Central memory CD8-positive, alpha-beta T cell (primary cell): ENCODE measurements at regions not wholly inside any gene's neighbourhood (a gene's known extent, or its start where the extent isn't known, plus 50 kb on each side); places are given as distances from the start of the nearest gene placed in this dataset.

Source experiments
- ATAC-seq: fragments of 150-1000 bp; cut with Tn5 transposase; replicated peaks from 2 replicates; pipeline ENCODE4 v1.10.0; 2022; ENCODE audit warnings: mild to moderate bottlenecking, moderate FRiP score, moderate number of reproducible peaks; ENCODE audit not compliant: poor library complexity, severe bottlenecking; ENCODE audit errors: extremely low read depth
- DNase-seq, 2 donors: peaks; one replicate each; pipeline ENCODE4 v3.0.0; 2021; ENCODE audit warnings: low spot score in 2 of 2
- H3K27ac Mint-ChIP-seq: one replicate; pipeline ENCODE4 v1.8.0; 2022; ENCODE audit warnings: low read depth, mild to moderate bottlenecking, moderate library complexity, mixed read lengths
- H3K27me3 Mint-ChIP-seq: one replicate; pipeline ENCODE4 v1.8.0; 2022; ENCODE audit warnings: mixed read lengths
- H3K36me3 Mint-ChIP-seq: one replicate; pipeline ENCODE4 v1.8.0; 2022; ENCODE audit warnings: mild to moderate bottlenecking, moderate library complexity, mixed read lengths; ENCODE audit not compliant: insufficient read depth
- H3K4me1 Mint-ChIP-seq: one replicate; pipeline ENCODE4 v1.8.0; 2022; ENCODE audit warnings: mixed read lengths
- H3K4me3 Mint-ChIP-seq: one replicate; pipeline ENCODE4 v1.8.0; 2022; ENCODE audit warnings: mild to moderate bottlenecking, moderate library complexity, mixed read lengths
- H3K9me3 Mint-ChIP-seq: one replicate; pipeline ENCODE4 v1.8.0; 2022; ENCODE audit warnings: mixed read lengths

- DNase-seq (no peak), ATAC-seq (no peak)
- Mint-ChIP-seq H3K27me3 (no peaks in the 10 kb centered on the region), H3K27ac (no peak overlapping the region), H3K4me3 (no peak overlapping the region), H3K4me1 (no peaks in the 10 kb centered on the region), H3K36me3 (no peaks in the 10 kb centered on the region), H3K9me3 (peaks cover 23% of the 10 kb centered on the region)
These were observed 816.9 kb downstream of the CDH11 start for GRCh38 chr16:64304951-64305350.

GRCh38 chr16:64304396-64304795 lies 817.5 kb downstream of the CDH11 start:
- no peaks in the 10 kb centered on the region for H3K4me1 Mint-ChIP-seq

DNA sequence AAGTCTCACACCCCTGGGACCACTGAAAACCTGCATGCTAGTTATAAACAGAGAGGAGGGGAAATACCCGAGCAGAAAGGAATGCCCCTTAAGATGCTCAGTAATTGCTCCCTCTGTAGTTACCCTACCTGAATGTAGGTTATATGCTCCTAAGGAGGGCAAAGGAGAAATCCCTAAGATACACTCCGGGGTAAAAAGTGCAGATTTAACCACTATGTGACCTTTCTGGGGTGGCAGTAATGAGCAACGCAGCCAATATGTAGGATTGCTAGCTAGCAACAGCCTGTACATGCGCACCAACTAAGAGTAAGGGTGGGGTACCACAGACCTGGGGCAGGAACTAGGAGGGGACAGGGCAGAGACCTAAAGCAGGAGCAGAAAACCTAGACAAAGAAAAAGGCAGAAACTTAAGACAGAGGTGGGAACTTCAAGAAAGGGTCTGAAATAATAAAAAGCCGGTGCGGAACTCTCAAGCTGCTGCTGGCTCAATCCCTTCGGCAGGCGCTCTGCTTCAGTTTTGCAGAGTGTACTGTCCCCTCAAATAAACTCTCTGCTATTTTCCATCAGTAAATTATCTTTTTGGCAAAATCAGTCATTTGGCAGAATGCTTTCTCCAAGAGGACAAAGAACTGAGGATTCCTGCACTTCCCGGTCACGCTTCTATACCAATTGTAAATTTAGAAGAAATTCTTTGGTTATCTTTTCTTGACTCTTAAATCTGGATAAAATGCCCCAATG lies 823.8 kb downstream of the CDH11 start:
- Mint-ChIP-seq H3K4me1 (no peaks in the 10 kb centered on the region), H3K9me3 (peaks cover 13% of the 10 kb centered on the region), H3K4me3 (no peak overlapping the region), H3K36me3 (no peaks in the 10 kb centered on the region), H3K27me3 (no peaks in the 10 kb centered on the region), H3K27ac (no peak overlapping the region)
- no peak for ATAC-seq
- DNase-seq, result no peak

More at GRCh38 chr16:64304396-64304795, 817.5 kb downstream of the CDH11 start:
- peaks cover 18% of the 10 kb centered on the region for H3K9me3 Mint-ChIP-seq
- H3K27me3 Mint-ChIP-seq, result no peaks in the 10 kb centered on the region
- no peaks in the 10 kb centered on the region for H3K36me3 Mint-ChIP-seq
- DNase-seq (no peak), ATAC-seq (no peak)
- H3K4me3 Mint-ChIP-seq, result no peak overlapping the region
- no peak overlapping the region for H3K27ac Mint-ChIP-seq

- Mint-ChIP-seq H3K9me3 (peaks cover 17% of the 10 kb centered on the region), H3K4me3 (no peak overlapping the region), H3K27me3 (no peaks in the 10 kb centered on the region), H3K4me1 (no peaks in the 10 kb centered on the region), H3K36me3 (no peaks in the 10 kb centered on the region), H3K27ac (no peak overlapping the region)
- no peak for ATAC-seq
- no peak for DNase-seq
These were observed 826.4 kb downstream of the CDH11 start for GRCh38 chr16:64295466-64295865.

DNA sequence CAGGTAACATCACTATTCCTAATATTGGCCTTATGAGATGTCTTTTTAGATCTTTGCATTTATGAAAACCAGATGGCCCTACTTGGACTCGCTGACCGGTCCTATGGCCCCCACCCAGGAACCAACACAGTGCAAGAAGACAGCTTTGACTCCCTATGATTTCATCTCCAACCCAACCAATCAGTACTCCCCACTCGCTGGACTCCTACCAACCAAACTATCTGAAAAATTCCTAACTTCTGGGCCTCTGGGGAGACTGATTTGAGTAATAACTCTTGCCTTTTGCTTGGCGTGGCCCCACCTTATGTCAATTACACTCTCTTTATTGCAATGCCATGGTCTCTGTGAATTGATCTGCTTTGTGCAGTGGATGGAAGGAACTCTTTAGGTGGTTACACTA lies 828.9 kb downstream of the CDH11 start:
- H3K27me3 Mint-ChIP-seq, result no peaks in the 10 kb centered on the region
- H3K27ac Mint-ChIP-seq, result no peak overlapping the region
- H3K9me3 Mint-ChIP-seq, result peaks cover 23% of the 10 kb centered on the region
- no peaks in the 10 kb centered on the region for H3K4me1 Mint-ChIP-seq
- DNase-seq (no peak), ATAC-seq (no peak)
- H3K36me3 Mint-ChIP-seq, result no peaks in the 10 kb centered on the region
- H3K4me3 Mint-ChIP-seq, result no peak overlapping the region

GRCh38 chr16:64292161-64292560 lies 829.7 kb downstream of the CDH11 start:
- H3K27ac Mint-ChIP-seq, result no peak overlapping the region
- no peaks in the 10 kb centered on the region for H3K36me3 Mint-ChIP-seq
- peaks cover 17% of the 10 kb centered on the region for H3K9me3 Mint-ChIP-seq
- DNase-seq, result no peak
- no peak for ATAC-seq
- no peaks in the 10 kb centered on the region for H3K27me3 Mint-ChIP-seq
- no peak overlapping the region for H3K4me3 Mint-ChIP-seq
- no peaks in the 10 kb centered on the region for H3K4me1 Mint-ChIP-seq

DNA sequence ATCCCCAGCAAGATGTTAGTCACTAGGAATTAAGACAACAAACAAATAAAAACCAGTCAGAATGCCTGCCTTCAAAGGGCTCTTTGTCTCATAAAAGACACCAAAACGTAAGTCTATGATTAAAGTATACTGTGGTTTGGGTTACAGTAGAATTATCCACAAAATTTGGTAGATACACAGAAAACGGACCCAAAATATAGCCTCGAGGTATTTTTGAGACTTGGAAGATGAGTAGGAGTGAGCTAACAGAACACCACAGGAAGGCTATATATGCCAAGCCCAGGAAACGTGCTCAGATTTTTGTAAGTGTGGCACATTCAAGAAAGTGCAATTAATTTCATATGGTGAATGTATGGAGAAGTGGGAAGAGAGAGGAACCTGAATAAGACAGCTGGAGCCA lies 831.4 kb downstream of the CDH11 start:
- H3K4me3 Mint-ChIP-seq, result no peak overlapping the region
- ATAC-seq (no peak), DNase-seq (no peak)
- no peaks in the 10 kb centered on the region for H3K4me1 Mint-ChIP-seq
- no peaks in the 10 kb centered on the region for H3K36me3 Mint-ChIP-seq
- H3K27me3 Mint-ChIP-seq, result no peaks in the 10 kb centered on the region
- H3K27ac Mint-ChIP-seq, result no peak overlapping the region
- H3K9me3 Mint-ChIP-seq, result peaks cover 12% of the 10 kb centered on the region

GRCh38 chr16:64287655-64288528 lies 834.0 kb downstream of the CDH11 start:
- Mint-ChIP-seq H3K27me3 (no peaks in the 10 kb centered on the region), H3K27ac (no peak overlapping the region), H3K4me1 (no peaks in the 10 kb centered on the region), H3K36me3 (no peaks in the 10 kb centered on the region), H3K4me3 (no peak overlapping the region), H3K9me3 (peaks cover 12% of the 10 kb centered on the region)
- no peak for ATAC-seq
- no peak for DNase-seq

GRCh38 chr16:64282181-64282580 lies 839.7 kb downstream of the CDH11 start:
- Mint-ChIP-seq H3K4me1 (no peaks in the 10 kb centered on the region), H3K36me3 (no peaks in the 10 kb centered on the region), H3K27ac (no peak overlapping the region), H3K4me3 (no peak overlapping the region), H3K9me3 (peaks cover 17% of the 10 kb centered on the region), H3K27me3 (no peaks in the 10 kb centered on the region)
- no peak for DNase-seq
- no peak for ATAC-seq

DNA sequence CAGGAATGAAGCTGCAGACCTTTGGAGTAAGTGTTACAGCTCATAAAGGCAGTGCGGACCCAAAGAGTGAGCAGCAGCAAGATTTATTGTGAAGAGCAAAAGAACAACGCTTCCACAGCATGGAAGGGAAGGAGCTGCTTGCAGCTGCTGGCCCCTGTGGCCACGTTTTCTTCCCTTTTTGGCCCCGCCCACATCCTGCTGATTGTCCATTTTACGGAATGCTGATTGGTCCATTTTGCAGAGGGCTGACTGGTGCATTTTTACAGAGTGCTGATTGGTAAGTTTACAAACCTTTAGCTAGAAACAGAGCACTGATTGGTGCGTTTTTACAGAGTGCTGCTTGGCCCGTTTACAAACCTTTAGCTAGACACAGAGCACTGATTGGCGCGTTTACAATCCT lies 841.5 kb downstream of the CDH11 start:
- H3K4me3 Mint-ChIP-seq, result no peak overlapping the region
- no peaks in the 10 kb centered on the region for H3K27me3 Mint-ChIP-seq
- H3K27ac Mint-ChIP-seq, result no peak overlapping the region

DNA sequence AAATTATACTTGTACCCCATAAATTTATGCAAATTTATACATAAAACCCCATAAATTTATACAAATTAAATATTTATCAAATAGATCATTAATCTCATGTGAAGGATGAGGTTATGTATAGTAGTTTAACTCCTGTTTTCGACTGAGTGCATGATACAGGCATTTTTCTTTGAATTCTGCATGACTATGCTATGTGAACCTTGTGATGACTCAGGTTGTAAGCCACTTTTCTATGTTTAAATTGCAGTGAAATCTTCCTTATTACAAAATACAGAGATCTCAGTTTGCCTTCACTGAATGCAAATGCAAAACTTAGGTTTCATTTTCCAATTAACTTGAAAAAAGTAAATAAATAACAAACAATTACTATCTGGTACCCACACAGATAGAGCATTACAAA lies 843.7 kb downstream of the CDH11 start:
- ATAC-seq (no peak), DNase-seq (no peak)
- Mint-ChIP-seq H3K4me1 (no peaks in the 10 kb centered on the region), H3K27ac (no peak overlapping the region), H3K9me3 (peaks cover 21% of the 10 kb centered on the region), H3K27me3 (no peaks in the 10 kb centered on the region), H3K36me3 (no peaks in the 10 kb centered on the region), H3K4me3 (no peak overlapping the region)

More for the DNA sequence above, 841.5 kb downstream of the CDH11 start:
- no peaks in the 10 kb centered on the region for H3K36me3 Mint-ChIP-seq
- ATAC-seq (no peak), DNase-seq (no peak)
- H3K4me1 Mint-ChIP-seq, result no peaks in the 10 kb centered on the region
- H3K9me3 Mint-ChIP-seq, result peaks cover 21% of the 10 kb centered on the region

DNA sequence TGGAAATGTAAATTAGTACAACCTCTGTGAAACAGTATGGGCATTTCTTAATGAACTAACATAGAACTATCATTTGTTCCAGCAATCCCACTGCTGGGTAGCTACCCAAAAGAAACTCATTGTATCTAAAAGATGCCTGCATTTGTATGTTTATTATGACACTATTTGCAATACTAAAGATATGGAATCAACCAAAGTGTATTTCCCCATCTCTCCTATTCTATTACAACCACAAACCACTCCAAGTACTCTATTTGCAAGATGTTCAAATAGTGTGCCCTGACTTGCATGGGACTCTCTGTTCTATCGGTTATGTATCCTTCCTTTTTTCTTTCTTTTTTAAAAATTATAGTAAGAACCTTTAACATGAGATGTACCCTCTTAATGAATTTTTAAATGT lies 845.2 kb downstream of the CDH11 start:
- no peak overlapping the region for H3K27ac Mint-ChIP-seq
- H3K27me3 Mint-ChIP-seq, result no peaks in the 10 kb centered on the region
- H3K4me3 Mint-ChIP-seq, result no peak overlapping the region
- H3K9me3 Mint-ChIP-seq, result peaks cover 31% of the 10 kb centered on the region
- no peak for ATAC-seq
- no peaks in the 10 kb centered on the region for H3K36me3 Mint-ChIP-seq
- no peak for DNase-seq
- H3K4me1 Mint-ChIP-seq, result no peaks in the 10 kb centered on the region

DNA sequence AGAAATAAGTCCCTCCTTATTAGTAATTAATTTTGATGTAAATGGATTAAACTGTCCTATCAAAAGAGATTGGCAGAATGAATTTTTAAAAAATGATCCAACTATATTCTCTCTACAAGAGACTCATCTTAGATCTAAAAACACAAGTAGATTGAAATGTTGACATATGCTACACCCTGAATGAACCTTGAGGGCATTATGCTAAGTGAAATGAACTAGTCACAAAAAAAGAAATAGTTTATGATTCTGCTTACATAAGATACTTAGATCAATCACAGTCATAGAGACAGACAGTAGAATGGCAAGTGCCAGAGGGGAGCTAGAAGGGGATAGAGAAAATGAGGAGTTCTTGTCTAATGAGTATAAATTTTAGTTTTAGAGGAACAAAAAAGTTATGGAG lies 849.8 kb downstream of the CDH11 start:
- H3K4me1 Mint-ChIP-seq, result no peaks in the 10 kb centered on the region
- no peaks in the 10 kb centered on the region for H3K27me3 Mint-ChIP-seq
- no peak overlapping the region for H3K27ac Mint-ChIP-seq
- H3K9me3 Mint-ChIP-seq, result peaks cover 36% of the 10 kb centered on the region
- H3K4me3 Mint-ChIP-seq, result no peak overlapping the region
- DNase-seq (no peak), ATAC-seq (no peak)
- H3K36me3 Mint-ChIP-seq, result no peaks in the 10 kb centered on the region
